SJSA1 (cell line): ENCODE measurements at regions not wholly inside any gene's neighbourhood (a gene's known extent, or its start where the extent isn't known, plus 50 kb on each side); places are given as distances from the start of the nearest gene placed in this dataset.
A peak's percentile ranks its signal among the peaks of the same experiment; 100 is the strongest.

Source experiments
- DNase-seq, 2 experiments: peaks; one replicate each; pipeline ENCODE4 v3.0.0-alpha.2; 2015 to 2020; ENCODE audit warnings: low spot score in 2 of 2, low read depth in 1 of 2
- H3K27ac ChIP-seq: fragments of 250-450 bp; sonication (Bioruptor Pico); 2 replicates; pipeline ENCODE4 v1.5.1; 2020; ENCODE audit warnings: mild to moderate bottlenecking, moderate library complexity
- H3K27me3 ChIP-seq: fragments of 250-450 bp; sonication (Bioruptor Pico); replicated peaks from 2 replicates; pipeline ENCODE4 v1.5.1; 2020; ENCODE audit warnings: mild to moderate bottlenecking, moderate library complexity
- H3K36me3 ChIP-seq: fragments of 250-450 bp; sonication (Bioruptor Pico); 2 replicates; pipeline ENCODE4 v1.5.1; 2020; ENCODE audit warnings: mild to moderate bottlenecking
- H3K4me1 ChIP-seq: fragments of 250-450 bp; sonication (Bioruptor Pico); replicated peaks from 2 replicates; pipeline ENCODE4 v1.6.1; 2021; ENCODE audit warnings: mild to moderate bottlenecking
- H3K4me3 ChIP-seq: fragments of 250-450 bp; sonication (Bioruptor Pico); 2 replicates; pipeline ENCODE4 v1.5.1; 2020; ENCODE audit warnings: mild to moderate bottlenecking
- H3K9me3 ChIP-seq: fragments of 250-450 bp; sonication (Bioruptor Pico); replicated peaks from 2 replicates; pipeline ENCODE4 v1.5.1; 2020; ENCODE audit warnings: mild to moderate bottlenecking

GRCh38 chr20:58087562-58087858 is 140.9 kb downstream of the ANKRD60 start:
- no peaks in the 10 kb centered on the region for H3K27me3 ChIP-seq
- no peaks in the 10 kb centered on the region for H3K9me3 ChIP-seq
- no peak overlapping the region for H3K27ac ChIP-seq
- DNase-seq = peak in 1 of 2 experiments; percentile 15
- H3K36me3 ChIP-seq = no peaks in the 10 kb centered on the region
- no peak overlapping the region for H3K4me3 ChIP-seq
- H3K4me1 ChIP-seq = no peaks in the 10 kb centered on the region

- Histone ChIP-seq H3K27ac (no peak overlapping the region), H3K27me3 (no peaks in the 10 kb centered on the region), H3K36me3 (no peaks in the 10 kb centered on the region), H3K4me1 (peaks cover 4% of the 10 kb centered on the region), H3K9me3 (no peaks in the 10 kb centered on the region), H3K4me3 (no peak overlapping the region)
- peak; percentile 39 to 62 for DNase-seq
These were observed 141.5 kb downstream of the ANKRD60 start for GRCh38 chr20:58086763-58087561.

DNA sequence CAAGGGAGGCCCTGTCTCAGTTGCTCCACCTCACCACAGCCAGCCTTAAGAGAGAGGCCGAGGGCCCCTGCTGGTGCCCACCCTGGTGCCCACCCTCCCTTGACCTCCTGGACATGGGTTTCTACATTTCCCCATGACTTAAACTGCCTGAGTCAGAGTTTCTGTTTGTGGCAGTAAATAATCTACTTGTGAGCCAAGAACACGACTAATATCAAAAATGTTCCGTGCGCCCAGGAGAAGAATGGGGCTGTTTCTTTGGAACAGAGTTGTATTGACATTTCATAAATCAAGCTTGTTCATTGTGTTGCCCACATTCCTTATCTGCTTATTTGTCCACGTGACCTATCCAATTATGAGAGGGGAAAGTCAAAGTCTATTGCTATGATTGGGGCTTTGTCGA is 143.5 kb downstream of the ANKRD60 start:
- peaks cover 7% of the 10 kb centered on the region for H3K4me1 ChIP-seq
- H3K27ac ChIP-seq = no peak overlapping the region
- no peak overlapping the region for H3K4me3 ChIP-seq
- no peaks in the 10 kb centered on the region for H3K9me3 ChIP-seq
- H3K36me3 ChIP-seq = no peaks in the 10 kb centered on the region
- no peaks in the 10 kb centered on the region for H3K27me3 ChIP-seq
- DNase-seq = peak in 1 of 2 experiments; percentile 13

GRCh38 chr20:58084566-58084965 is 143.9 kb downstream of the ANKRD60 start:
- Histone ChIP-seq H3K4me1 (peaks cover 7% of the 10 kb centered on the region), H3K27me3 (no peaks in the 10 kb centered on the region), H3K9me3 (no peaks in the 10 kb centered on the region), H3K36me3 (no peaks in the 10 kb centered on the region), H3K4me3 (no peak overlapping the region), H3K27ac (no peak overlapping the region)
- peak in 1 of 2 experiments; percentile 16 for DNase-seq

GRCh38 chr20:58081846-58082245 is 146.6 kb downstream of the ANKRD60 start:
- DNase-seq = no peak
- H3K27ac ChIP-seq = no peak overlapping the region
- no peaks in the 10 kb centered on the region for H3K27me3 ChIP-seq
- H3K4me3 ChIP-seq = no peak overlapping the region
- H3K4me1 ChIP-seq = peaks cover 17% of the 10 kb centered on the region
- no peaks in the 10 kb centered on the region for H3K36me3 ChIP-seq
- H3K9me3 ChIP-seq = no peaks in the 10 kb centered on the region

DNA sequence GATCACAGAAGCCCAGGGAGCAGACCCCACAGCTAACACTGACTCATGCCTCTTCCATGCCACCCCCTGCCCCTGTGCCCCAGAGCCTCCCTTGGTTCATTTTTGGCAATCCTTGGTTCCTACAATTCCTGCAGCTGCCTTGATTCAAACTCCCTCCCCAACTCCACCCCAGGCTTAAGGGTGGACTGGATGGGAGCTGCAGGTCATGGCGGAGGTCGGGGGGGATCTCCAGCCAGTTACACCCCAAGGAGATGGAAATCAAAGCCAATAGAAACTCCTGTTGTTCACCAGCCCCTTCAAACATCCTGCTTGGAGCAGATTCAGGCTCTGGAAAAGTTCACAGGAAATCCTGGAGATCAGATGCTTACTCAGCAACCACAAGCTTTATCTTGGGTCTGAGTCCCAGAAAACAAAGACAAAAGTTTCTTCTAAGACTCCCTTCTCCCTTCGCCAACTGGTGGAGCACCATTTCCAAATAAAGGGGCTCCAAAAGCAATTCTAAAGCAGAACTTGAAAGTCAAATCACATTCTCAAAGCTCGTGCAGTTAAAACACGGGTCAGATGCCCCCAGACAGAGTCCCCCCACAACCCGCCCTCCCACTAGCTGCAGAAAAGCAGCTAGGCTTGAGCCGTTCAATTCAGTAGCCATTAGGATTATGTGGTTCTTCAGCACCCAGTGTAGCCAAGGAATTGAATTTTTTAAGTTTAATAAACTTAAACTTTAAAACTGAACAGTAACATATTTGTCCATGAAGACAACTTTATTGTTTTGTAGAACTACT is 149.5 kb downstream of the ANKRD60 start:
- DNase-seq = peak; percentile 40 to 42
- Histone ChIP-seq H3K4me1 (peaks cover 47% of the 10 kb centered on the region), H3K4me3 (no peak overlapping the region), H3K36me3 (no peaks in the 10 kb centered on the region), H3K27me3 (no peaks in the 10 kb centered on the region), H3K9me3 (no peaks in the 10 kb centered on the region), H3K27ac (0 out of 2 replicates have a peak overlapping the region, but pooled peaks have one; percentile 17)

GRCh38 chr20:58077282-58077681 is 151.2 kb downstream of the ANKRD60 start:
- DNase-seq = peak in 1 of 2 experiments; percentile 18
- peaks cover 55% of the 10 kb centered on the region for H3K4me1 ChIP-seq
- H3K27me3 ChIP-seq = no peaks in the 10 kb centered on the region
- H3K4me3 ChIP-seq = no peak overlapping the region
- H3K9me3 ChIP-seq = no peaks in the 10 kb centered on the region
- no peak overlapping the region for H3K27ac ChIP-seq
- no peaks in the 10 kb centered on the region for H3K36me3 ChIP-seq

DNA sequence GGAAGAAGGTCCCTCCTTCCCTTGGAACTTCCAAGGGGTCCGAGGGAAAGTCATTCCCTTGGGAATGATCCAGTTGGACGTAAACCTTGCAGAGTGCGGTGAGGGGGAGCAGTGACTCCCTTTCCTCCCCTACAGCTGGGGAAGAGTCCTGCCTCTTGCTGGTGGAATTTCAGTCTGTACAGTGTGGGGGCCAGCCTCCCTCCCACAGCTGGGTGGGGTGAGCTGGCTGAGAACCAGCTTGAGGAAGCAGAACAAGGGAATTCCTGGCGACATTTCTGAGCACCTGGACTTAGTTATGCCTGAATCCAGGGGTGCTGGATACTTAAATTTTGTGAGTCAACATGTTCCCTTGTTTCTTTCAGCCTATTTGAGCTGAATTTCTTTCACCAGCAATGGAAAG is 152.0 kb downstream of the ANKRD60 start:
- no peaks in the 10 kb centered on the region for H3K36me3 ChIP-seq
- no peaks in the 10 kb centered on the region for H3K27me3 ChIP-seq
- H3K27ac ChIP-seq = no peak overlapping the region
- H3K9me3 ChIP-seq = no peaks in the 10 kb centered on the region
- DNase-seq = peak in 1 of 2 experiments; percentile 22
- H3K4me3 ChIP-seq = no peak overlapping the region
- peaks cover 48% of the 10 kb centered on the region for H3K4me1 ChIP-seq

DNA sequence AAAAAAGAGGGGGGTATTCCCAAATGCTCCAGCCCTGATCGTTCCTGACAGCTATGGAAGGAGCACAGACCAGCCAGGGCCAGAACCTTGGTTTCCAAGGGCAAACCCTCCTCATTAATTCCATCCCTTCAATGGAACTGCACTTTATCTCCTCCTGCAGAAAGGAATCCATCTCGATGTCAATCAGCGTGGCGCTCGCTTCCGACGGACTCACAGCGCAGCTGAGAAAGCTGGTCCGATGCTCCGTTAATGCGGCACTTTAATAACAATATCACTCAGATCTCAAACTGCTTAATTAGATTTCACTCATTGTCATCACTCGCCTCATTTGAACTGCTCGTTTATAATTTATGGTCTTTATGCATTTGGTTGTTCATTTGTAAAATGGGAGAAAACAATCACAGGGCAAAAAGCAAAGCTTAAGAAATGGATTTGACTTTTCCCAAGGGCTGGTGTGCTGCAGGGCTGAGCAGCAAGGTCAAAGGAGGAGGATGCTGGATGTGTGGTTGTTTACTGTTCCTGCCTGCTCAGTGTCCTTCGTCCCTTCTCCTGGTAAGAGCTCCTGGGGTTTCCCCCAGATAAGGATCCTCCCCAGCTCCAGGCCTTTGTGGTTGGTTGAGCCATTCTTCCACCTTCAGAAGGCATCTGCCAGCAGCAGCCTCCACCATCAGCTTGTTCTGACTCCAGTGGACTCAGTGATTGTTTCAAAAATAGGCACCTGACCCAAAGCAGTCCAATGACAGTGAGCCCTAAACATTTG is 152.7 kb downstream of the ANKRD60 start:
- Histone ChIP-seq H3K27ac (no peak overlapping the region), H3K9me3 (no peaks in the 10 kb centered on the region), H3K27me3 (no peaks in the 10 kb centered on the region), H3K4me3 (no peak overlapping the region), H3K36me3 (no peaks in the 10 kb centered on the region), H3K4me1 (peaks cover 48% of the 10 kb centered on the region)
- peak in 1 of 2 experiments; percentile 30 for DNase-seq

DNA sequence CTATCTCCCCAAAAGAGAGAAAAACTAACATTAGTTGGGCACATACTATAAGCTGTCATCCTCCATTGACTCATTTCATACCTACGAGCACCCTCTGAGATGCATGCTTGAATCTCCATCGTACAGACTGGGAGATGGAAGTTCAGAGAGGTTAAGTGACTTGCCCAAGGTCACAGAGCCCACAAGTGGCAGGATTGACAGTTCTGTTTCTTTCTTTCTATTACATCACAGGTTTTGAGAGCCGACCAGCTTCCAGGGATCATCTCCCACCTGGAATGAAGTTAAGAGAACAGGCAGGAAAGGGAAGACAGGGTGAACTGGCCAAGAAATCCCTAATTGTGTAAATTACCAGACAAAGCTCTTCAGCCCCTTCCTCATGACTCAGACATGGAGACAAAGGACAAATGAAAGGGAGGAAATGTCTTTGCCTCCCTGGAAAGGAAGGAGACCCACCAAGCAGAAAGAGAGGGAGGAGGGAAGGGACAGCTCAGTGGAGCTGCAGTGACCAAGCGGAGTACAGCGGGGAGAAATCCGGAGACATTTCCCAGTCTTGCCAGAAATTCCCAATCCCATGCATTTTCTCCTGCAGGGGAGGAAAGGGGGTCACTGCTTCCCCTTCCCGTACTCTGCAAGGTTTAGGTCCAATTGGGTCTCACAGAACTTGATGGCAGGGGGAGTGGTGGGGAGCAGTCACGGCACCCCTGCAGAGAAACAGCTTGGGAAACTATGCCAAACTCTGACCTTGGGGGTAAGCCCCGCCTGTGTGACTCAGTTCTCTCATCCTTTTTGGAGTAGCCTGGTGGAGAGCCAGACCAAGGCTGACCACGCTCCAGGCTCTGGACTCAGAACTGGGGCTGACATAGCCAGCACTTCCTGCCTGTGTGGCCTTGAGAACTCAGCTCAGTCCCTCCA is 154.3 kb downstream of the ANKRD60 start:
- Histone ChIP-seq H3K27ac (peak overlapping the region; percentile 67), H3K27me3 (no peaks in the 10 kb centered on the region), H3K4me3 (no peak overlapping the region), H3K4me1 (peaks cover 45% of the 10 kb centered on the region), H3K9me3 (no peaks in the 10 kb centered on the region), H3K36me3 (no peaks in the 10 kb centered on the region)
- DNase-seq = peak; percentile 76 to 85

- peaks cover 39% of the 10 kb centered on the region for H3K4me1 ChIP-seq
- no peaks in the 10 kb centered on the region for H3K27me3 ChIP-seq
- peak in 1 of 2 experiments; percentile 27 for DNase-seq
These were observed 155.5 kb downstream of the ANKRD60 start for GRCh38 chr20:58072695-58073671.

DNA sequence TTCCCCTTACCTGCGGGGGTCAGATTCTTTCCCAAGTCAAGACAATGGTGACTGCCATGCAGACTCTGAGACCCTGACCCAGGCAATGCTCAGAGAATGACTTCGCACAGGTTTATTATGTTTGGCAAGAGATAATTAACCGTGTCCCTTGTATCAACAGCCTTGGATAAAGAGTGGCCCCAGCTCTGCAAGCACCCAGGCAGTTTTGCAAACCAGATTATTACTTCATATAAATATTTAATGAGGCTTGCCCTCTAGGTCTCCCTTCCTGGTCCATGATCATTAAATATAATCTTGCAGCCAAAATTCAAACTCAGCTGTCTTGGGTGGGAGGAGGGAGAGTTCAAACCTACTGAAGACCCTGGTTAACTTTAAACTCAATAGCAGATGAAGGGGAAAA is 156.5 kb downstream of the ANKRD60 start:
- no peaks in the 10 kb centered on the region for H3K9me3 ChIP-seq
- no peak overlapping the region for H3K4me3 ChIP-seq
- H3K27me3 ChIP-seq = no peaks in the 10 kb centered on the region
- peaks cover 39% of the 10 kb centered on the region for H3K4me1 ChIP-seq
- no peak for DNase-seq
- no peaks in the 10 kb centered on the region for H3K36me3 ChIP-seq
- no peak overlapping the region for H3K27ac ChIP-seq

More at GRCh38 chr20:58072695-58073671, 155.5 kb downstream of the ANKRD60 start:
- no peak overlapping the region for H3K27ac ChIP-seq
- H3K9me3 ChIP-seq = no peaks in the 10 kb centered on the region
- H3K36me3 ChIP-seq = no peaks in the 10 kb centered on the region
- H3K4me3 ChIP-seq = no peak overlapping the region
